ENCODE measurements at regions not wholly inside any gene's neighbourhood (a gene's known extent, or its start where the extent isn't known, plus 50 kb on each side); places are given as distances from the start of the nearest gene placed in this dataset.

- DNase-seq (ENCODE audit: insufficient read length, low spot score) (no peak), FAIRE-seq (no peak)
- TF ChIP-seq PAX5 (IDR thresholded peaks at IDR 0.05; ENCODE audit: insufficient read depth, low read length, severe bottlenecking): no peak
- no peak for TF ChIP-seq POLR2AphosphoS5 (IDR thresholded peaks at IDR 0.05; ENCODE audit: low read depth, low read length)
- no peak for TF ChIP-seq SPI1 (IDR thresholded peaks at IDR 0.05; ENCODE audit: low read depth, low read length)
- TF ChIP-seq TAF1 (IDR thresholded peaks at IDR 0.05; ENCODE audit: low read depth, low read length): no peak
- TF ChIP-seq POU2F2 (IDR thresholded peaks at IDR 0.05; ENCODE audit: low read depth, low read length): no peak
- TF ChIP-seq POLR2A (IDR thresholded peaks at IDR 0.05; ENCODE audit: low read depth, low read length): no peak
Measured at GRCh38 chr15:95875121-95875643, 455.3 kb upstream of the NR2F2 start.

GRCh38 chr15:95880031-95880570 is 450.4 kb upstream of the NR2F2 start:
- no peak for FAIRE-seq
- 0 out of 2 replicates have a peak, but pooled peaks have one; percentile 20 for TF ChIP-seq SPI1 (IDR thresholded peaks at IDR 0.05; ENCODE audit: low read depth, low read length)
- no peak for TF ChIP-seq POLR2A (IDR thresholded peaks at IDR 0.05; ENCODE audit: low read depth, low read length)
- no peak for DNase-seq (ENCODE audit: insufficient read length, low spot score)

GRCh38 chr15:95880630-95881029 is 449.9 kb upstream of the NR2F2 start:
- DNase-seq (ENCODE audit: insufficient read length, low spot score): no peak
- peak; percentile 63 for FAIRE-seq
- TF ChIP-seq SPI1 (IDR thresholded peaks at IDR 0.05; ENCODE audit: low read depth, low read length): peak; percentile 91
- TF ChIP-seq POLR2AphosphoS5 (IDR thresholded peaks at IDR 0.05; ENCODE audit: low read depth, low read length): no peak
- no peak for TF ChIP-seq PAX5 (IDR thresholded peaks at IDR 0.05; ENCODE audit: insufficient read depth, low read length, severe bottlenecking)

- no peak for DNase-seq (ENCODE audit: insufficient read length, low spot score)
- FAIRE-seq: no peak
- TF ChIP-seq PAX5 (IDR thresholded peaks at IDR 0.05; ENCODE audit: insufficient read depth, low read length, severe bottlenecking) (no peak), POU2F2 (IDR thresholded peaks at IDR 0.05; ENCODE audit: low read depth, low read length) (0 out of 2 replicates have a peak, but pooled peaks have one; percentile 31)
Measured at GRCh38 chr15:95883064-95883463, 447.4 kb upstream of the NR2F2 start.

DNA sequence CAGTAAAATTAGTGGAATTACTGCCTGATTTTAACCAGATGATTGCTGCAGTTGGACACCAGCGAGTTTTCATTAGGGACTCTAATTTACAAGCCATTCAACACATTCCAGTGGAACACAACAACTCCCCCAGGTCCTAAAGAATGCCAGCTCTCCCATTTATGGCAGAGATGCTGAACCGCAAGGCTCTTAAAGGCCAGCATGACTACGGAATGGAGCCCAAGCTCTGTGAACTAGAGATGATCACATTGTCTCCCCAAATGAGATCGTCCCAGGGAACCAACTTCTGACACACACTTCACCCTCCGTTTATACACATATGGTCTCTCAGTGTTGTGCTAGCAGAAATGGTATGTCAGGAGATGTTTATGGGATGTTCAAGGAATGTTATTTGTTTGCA is 446.2 kb upstream of the NR2F2 start:
- no peak for TF ChIP-seq PAX5 (IDR thresholded peaks at IDR 0.05; ENCODE audit: insufficient read depth, low read length, severe bottlenecking)
- DNase-seq (ENCODE audit: insufficient read length, low spot score) (no peak), FAIRE-seq (no peak)

GRCh38 chr15:95887666-95888390 is 442.7 kb upstream of the NR2F2 start:
- DNase-seq (ENCODE audit: insufficient read length, low spot score) (no peak), FAIRE-seq (no peak)
- no peak for TF ChIP-seq PAX5 (IDR thresholded peaks at IDR 0.05; ENCODE audit: insufficient read depth, low read length, severe bottlenecking)
- no peak for TF ChIP-seq POLR2A (IDR thresholded peaks at IDR 0.05; ENCODE audit: low read depth, low read length)
- no peak for TF ChIP-seq POLR2AphosphoS5 (IDR thresholded peaks at IDR 0.05; ENCODE audit: low read depth, low read length)
- no peak for TF ChIP-seq SPI1 (IDR thresholded peaks at IDR 0.05; ENCODE audit: low read depth, low read length)
- TF ChIP-seq TAF1 (IDR thresholded peaks at IDR 0.05; ENCODE audit: low read depth, low read length): no peak
- no peak for TF ChIP-seq POU2F2 (IDR thresholded peaks at IDR 0.05; ENCODE audit: low read depth, low read length)

- TF ChIP-seq TAF1 (IDR thresholded peaks at IDR 0.05; ENCODE audit: low read depth, low read length) (no peak), POU2F2 (IDR thresholded peaks at IDR 0.05; ENCODE audit: low read depth, low read length) (no peak), POLR2AphosphoS5 (IDR thresholded peaks at IDR 0.05; ENCODE audit: low read depth, low read length) (no peak), POLR2A (IDR thresholded peaks at IDR 0.05; ENCODE audit: low read depth, low read length) (no peak), SPI1 (IDR thresholded peaks at IDR 0.05; ENCODE audit: low read depth, low read length) (no peak), PAX5 (IDR thresholded peaks at IDR 0.05; ENCODE audit: insufficient read depth, low read length, severe bottlenecking) (no peak)
- DNase-seq (ENCODE audit: insufficient read length, low spot score): no peak
- FAIRE-seq: no peak
Measured at GRCh38 chr15:95888762-95889161, 441.7 kb upstream of the NR2F2 start.

- TF ChIP-seq TAF1 (IDR thresholded peaks at IDR 0.05; ENCODE audit: low read depth, low read length) (no peak), POU2F2 (IDR thresholded peaks at IDR 0.05; ENCODE audit: low read depth, low read length) (no peak), SPI1 (IDR thresholded peaks at IDR 0.05; ENCODE audit: low read depth, low read length) (no peak), PAX5 (IDR thresholded peaks at IDR 0.05; ENCODE audit: insufficient read depth, low read length, severe bottlenecking) (no peak), POLR2AphosphoS5 (IDR thresholded peaks at IDR 0.05; ENCODE audit: low read depth, low read length) (no peak), POLR2A (IDR thresholded peaks at IDR 0.05; ENCODE audit: low read depth, low read length) (no peak)
- FAIRE-seq: no peak
- DNase-seq (ENCODE audit: insufficient read length, low spot score): no peak
Measured at GRCh38 chr15:95894407-95894956, 436.0 kb upstream of the NR2F2 start.

GRCh38 chr15:95895508-95895907 is 435.0 kb upstream of the NR2F2 start:
- TF ChIP-seq PAX5 (IDR thresholded peaks at IDR 0.05; ENCODE audit: insufficient read depth, low read length, severe bottlenecking): no peak
- TF ChIP-seq SPI1 (IDR thresholded peaks at IDR 0.05; ENCODE audit: low read depth, low read length): no peak
- TF ChIP-seq POLR2A (IDR thresholded peaks at IDR 0.05; ENCODE audit: low read depth, low read length): no peak
- TF ChIP-seq POU2F2 (IDR thresholded peaks at IDR 0.05; ENCODE audit: low read depth, low read length): no peak
- TF ChIP-seq TAF1 (IDR thresholded peaks at IDR 0.05; ENCODE audit: low read depth, low read length): no peak
- no peak for TF ChIP-seq POLR2AphosphoS5 (IDR thresholded peaks at IDR 0.05; ENCODE audit: low read depth, low read length)
- no peak for FAIRE-seq

DNA sequence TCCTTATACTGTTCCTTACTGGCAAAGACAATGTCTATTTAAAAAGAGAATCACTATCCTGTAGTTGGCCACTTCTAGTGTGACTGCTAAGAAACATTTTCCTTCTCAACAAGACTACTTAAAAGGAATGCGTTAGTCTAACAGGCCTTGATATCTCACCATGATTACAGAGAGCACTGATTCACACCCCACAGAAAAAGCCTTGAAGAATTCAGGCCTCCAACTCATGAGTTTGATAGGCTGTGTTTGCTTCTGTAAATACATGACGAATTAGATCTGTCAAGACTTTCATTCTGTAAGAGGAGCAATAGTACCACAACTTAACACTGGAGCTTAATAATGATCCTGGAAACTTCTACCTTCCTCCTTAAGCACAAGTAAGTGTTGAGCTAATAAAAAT is 432.8 kb upstream of the NR2F2 start:
- TF ChIP-seq POLR2AphosphoS5 (IDR thresholded peaks at IDR 0.05; ENCODE audit: low read depth, low read length) (no peak), POLR2A (IDR thresholded peaks at IDR 0.05; ENCODE audit: low read depth, low read length) (no peak), SPI1 (IDR thresholded peaks at IDR 0.05; ENCODE audit: low read depth, low read length) (no peak), TAF1 (IDR thresholded peaks at IDR 0.05; ENCODE audit: low read depth, low read length) (no peak), POU2F2 (IDR thresholded peaks at IDR 0.05; ENCODE audit: low read depth, low read length) (no peak), PAX5 (IDR thresholded peaks at IDR 0.05; ENCODE audit: insufficient read depth, low read length, severe bottlenecking) (no peak)
- no peak for FAIRE-seq

More at GRCh38 chr15:95895508-95895907, 435.0 kb upstream of the NR2F2 start:
- DNase-seq (ENCODE audit: insufficient read length, low spot score): no peak

More for the DNA sequence above, 432.8 kb upstream of the NR2F2 start:
- no peak for DNase-seq (ENCODE audit: insufficient read length, low spot score)

Data from GM12891 (cell line).